HUES48 (cell line): ENCODE measurements at regions not wholly inside any gene's neighbourhood (a gene's known extent, or its start where the extent isn't known, plus 50 kb on each side); places are given as distances from the start of the nearest gene placed in this dataset.

Source experiments
- H3K27ac ChIP-seq: one replicate; pipeline ENCODE4 v1.7.0; 2013; ENCODE audit warnings: low read depth, low read length, inconsistent platforms
- H3K27me3 ChIP-seq: 2 replicates; pipeline ENCODE4 v1.6.1; 2013; ENCODE audit warnings: mild to moderate bottlenecking, low read length; ENCODE audit not compliant: control insufficient read depth, insufficient read depth
- H3K36me3 ChIP-seq: 2 replicates; pipeline ENCODE4 v1.6.1; 2013; ENCODE audit warnings: low read length; ENCODE audit not compliant: control insufficient read depth, insufficient read depth
- H3K4me1 ChIP-seq: 2 replicates; pipeline ENCODE4 v1.6.1; 2013; ENCODE audit warnings: mild to moderate bottlenecking, low read length; ENCODE audit not compliant: control insufficient read depth, insufficient read depth
- H3K4me3 ChIP-seq: 2 replicates; pipeline ENCODE4 v1.5.1; 2013; ENCODE audit warnings: mild to moderate bottlenecking, low read depth, low read length
- H3K9ac ChIP-seq: 2 replicates; pipeline ENCODE4 v1.6.1; 2013; ENCODE audit warnings: mild to moderate bottlenecking, low read depth, low read length, moderate library complexity
- H3K9me3 ChIP-seq: 2 replicates; pipeline ENCODE4 v1.6.1; 2013; ENCODE audit warnings: low read length; ENCODE audit not compliant: control insufficient read depth, insufficient read depth

DNA sequence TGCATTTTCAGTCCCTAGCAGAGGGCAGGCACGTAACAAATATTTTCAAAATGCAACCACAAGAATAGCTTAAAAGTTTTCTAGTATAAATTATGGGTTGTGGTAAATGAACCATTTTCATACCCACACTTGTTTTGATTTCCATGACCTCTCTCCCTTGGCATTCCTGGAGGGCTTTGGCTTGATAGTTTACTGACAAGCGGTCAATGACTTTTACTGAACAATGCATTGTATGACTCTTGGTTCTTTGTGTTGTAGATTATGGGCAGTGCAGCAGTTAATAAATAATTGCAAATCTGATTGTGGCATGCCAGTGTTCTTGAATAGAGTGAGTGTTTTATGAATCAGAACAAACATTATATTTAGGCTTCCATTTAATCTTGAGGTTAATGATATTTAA, 285.2 kb upstream of the ARX start:
- no peak overlapping the region for H3K9ac ChIP-seq
- no peaks in the 10 kb centered on the region for H3K9me3 ChIP-seq
- no peaks in the 10 kb centered on the region for H3K27me3 ChIP-seq
- no peaks in the 10 kb centered on the region for H3K36me3 ChIP-seq
- H3K4me3 ChIP-seq = no peak overlapping the region
- H3K4me1 ChIP-seq = no peaks in the 10 kb centered on the region
- H3K27ac ChIP-seq = no peak overlapping the region

DNA sequence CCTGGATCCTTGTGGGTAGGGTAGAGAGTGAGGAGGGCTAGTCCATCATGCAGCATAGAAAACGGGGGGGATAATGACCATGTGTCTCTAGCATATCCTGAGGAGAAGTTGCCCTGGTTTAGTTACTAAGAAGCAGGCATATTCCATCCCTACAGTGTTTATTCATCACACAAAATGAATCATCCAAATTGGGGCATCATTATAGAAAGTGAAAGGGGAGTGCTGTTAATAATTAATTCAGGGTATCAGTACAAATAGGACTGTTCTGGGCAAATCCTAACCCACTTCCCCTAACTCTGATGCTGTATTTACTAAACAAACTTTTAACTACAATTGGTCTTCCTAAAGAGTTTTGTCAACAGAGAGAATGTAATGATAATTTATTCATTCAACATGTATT, 281.1 kb upstream of the ARX start:
- H3K36me3 ChIP-seq = no peaks in the 10 kb centered on the region
- H3K27ac ChIP-seq = no peak overlapping the region
- H3K27me3 ChIP-seq = no peaks in the 10 kb centered on the region
- no peak overlapping the region for H3K4me3 ChIP-seq
- no peaks in the 10 kb centered on the region for H3K9me3 ChIP-seq
- no peaks in the 10 kb centered on the region for H3K4me1 ChIP-seq
- no peak overlapping the region for H3K9ac ChIP-seq

DNA sequence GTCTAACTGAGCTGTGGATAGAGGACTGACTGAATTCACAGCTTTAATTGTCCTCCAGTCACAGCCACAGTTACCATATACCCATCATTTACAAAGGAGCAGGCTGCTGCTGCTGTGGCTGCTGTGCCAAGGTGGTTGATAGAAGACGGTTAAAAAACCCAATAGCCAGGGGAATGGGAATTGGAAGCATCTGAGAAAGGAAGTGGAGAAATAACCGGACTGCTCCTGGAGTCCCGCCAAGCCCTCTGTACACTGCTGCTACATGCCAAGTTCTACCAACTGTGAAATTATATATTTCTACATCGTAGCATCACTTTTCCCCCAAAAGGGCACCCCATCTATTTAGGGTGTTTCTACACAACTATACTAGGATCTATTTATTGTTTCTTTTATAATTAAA, 279.7 kb upstream of the ARX start:
- Histone ChIP-seq H3K9ac (no peak overlapping the region), H3K4me3 (no peak overlapping the region), H3K9me3 (no peaks in the 10 kb centered on the region), H3K36me3 (no peaks in the 10 kb centered on the region), H3K27me3 (no peaks in the 10 kb centered on the region), H3K27ac (no peak overlapping the region), H3K4me1 (no peaks in the 10 kb centered on the region)

GRCh38 chrX:25290132-25290531, 274.4 kb upstream of the ARX start:
- Histone ChIP-seq H3K36me3 (no peaks in the 10 kb centered on the region), H3K27ac (no peak overlapping the region), H3K9ac (no peak overlapping the region), H3K9me3 (no peaks in the 10 kb centered on the region), H3K4me1 (no peaks in the 10 kb centered on the region), H3K27me3 (no peaks in the 10 kb centered on the region), H3K4me3 (no peak overlapping the region)

DNA sequence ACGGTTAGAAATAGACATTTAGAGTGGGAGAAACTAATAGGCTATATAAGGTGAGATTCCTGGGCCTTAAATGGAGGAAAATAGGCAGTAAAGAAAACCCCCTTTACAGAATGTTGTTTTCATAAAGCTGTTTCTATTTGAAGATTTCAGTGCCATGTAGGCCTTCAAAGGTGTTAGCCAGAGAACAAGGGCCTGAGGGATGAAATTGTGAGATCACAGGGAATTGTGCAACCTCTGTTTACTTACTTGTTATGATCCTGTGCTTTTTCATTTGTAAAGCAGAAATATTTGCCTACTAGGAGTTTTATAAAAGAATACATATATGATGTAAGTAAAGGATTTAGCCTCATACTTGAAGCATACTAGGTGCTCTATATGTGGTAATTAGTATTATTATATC, 272.9 kb upstream of the ARX start:
- H3K36me3 ChIP-seq = no peaks in the 10 kb centered on the region
- H3K9ac ChIP-seq = no peak overlapping the region
- H3K4me3 ChIP-seq = no peak overlapping the region
- H3K9me3 ChIP-seq = no peaks in the 10 kb centered on the region
- H3K4me1 ChIP-seq = no peaks in the 10 kb centered on the region
- H3K27me3 ChIP-seq = no peaks in the 10 kb centered on the region
- no peak overlapping the region for H3K27ac ChIP-seq

DNA sequence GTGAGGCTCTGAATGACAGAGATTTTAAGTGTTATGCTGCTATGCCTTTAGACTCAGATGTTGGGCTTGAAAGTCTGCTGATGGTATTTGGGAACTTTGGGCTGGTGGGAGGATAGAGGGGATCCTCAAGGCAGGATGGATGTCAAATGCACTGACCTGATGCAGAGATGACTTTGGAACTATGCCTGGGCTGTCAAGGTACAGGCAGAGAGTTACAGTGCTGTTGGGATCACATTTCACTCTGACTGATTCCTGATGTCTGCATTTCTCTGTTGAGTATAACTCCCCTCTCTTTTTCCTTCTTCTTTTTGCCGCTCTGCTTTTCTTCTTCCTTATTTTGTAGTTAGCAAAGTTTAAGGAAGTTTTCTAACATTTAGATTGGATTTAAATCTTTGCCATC, 271.8 kb upstream of the ARX start:
- H3K9ac ChIP-seq = no peak overlapping the region
- H3K9me3 ChIP-seq = no peaks in the 10 kb centered on the region
- H3K27me3 ChIP-seq = no peaks in the 10 kb centered on the region
- H3K4me1 ChIP-seq = no peaks in the 10 kb centered on the region
- H3K4me3 ChIP-seq = no peak overlapping the region
- H3K27ac ChIP-seq = no peak overlapping the region
- H3K36me3 ChIP-seq = no peaks in the 10 kb centered on the region

GRCh38 chrX:25285598-25285997, 269.8 kb upstream of the ARX start:
- no peaks in the 10 kb centered on the region for H3K4me1 ChIP-seq
- H3K4me3 ChIP-seq = no peak overlapping the region
- no peaks in the 10 kb centered on the region for H3K9me3 ChIP-seq
- H3K36me3 ChIP-seq = no peaks in the 10 kb centered on the region
- H3K27me3 ChIP-seq = no peaks in the 10 kb centered on the region
- no peak overlapping the region for H3K27ac ChIP-seq
- no peak overlapping the region for H3K9ac ChIP-seq

- Histone ChIP-seq H3K9ac (no peak overlapping the region), H3K27me3 (no peaks in the 10 kb centered on the region), H3K4me3 (no peak overlapping the region), H3K4me1 (no peaks in the 10 kb centered on the region; the same call in 1 of the 2 replicates), H3K9me3 (no peaks in the 10 kb centered on the region), H3K36me3 (no peaks in the 10 kb centered on the region), H3K27ac (no peak overlapping the region)
Measured at GRCh38 chrX:25279510-25279909, 263.7 kb upstream of the ARX start.

GRCh38 chrX:25278341-25278740, 262.6 kb upstream of the ARX start:
- no peaks in the 10 kb centered on the region for H3K36me3 ChIP-seq
- no peak overlapping the region for H3K27ac ChIP-seq
- H3K9me3 ChIP-seq = no peaks in the 10 kb centered on the region
- H3K4me1 ChIP-seq = no peaks in the 10 kb centered on the region; the same call in 1 of the 2 replicates
- H3K9ac ChIP-seq = no peak overlapping the region
- H3K4me3 ChIP-seq = no peak overlapping the region
- no peaks in the 10 kb centered on the region for H3K27me3 ChIP-seq

DNA sequence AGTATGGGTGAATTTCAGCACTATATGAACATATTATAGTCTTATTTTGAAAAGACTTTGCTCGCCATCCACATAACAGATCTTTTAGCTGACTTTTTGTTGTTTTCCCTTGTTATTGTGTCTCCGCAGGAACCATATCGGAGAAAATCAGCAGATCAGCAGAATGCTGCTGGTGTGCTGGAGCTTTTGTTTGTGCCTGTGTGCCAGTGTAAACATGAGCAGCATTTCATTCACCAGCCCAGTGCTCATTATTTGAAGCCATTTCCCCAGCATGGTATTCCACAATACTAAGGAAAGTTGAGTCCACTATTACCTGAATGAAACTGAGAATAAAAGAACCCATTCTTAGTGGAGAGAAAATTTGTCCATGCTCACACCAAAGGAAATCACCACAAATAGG, 261.8 kb upstream of the ARX start:
- Histone ChIP-seq H3K9me3 (no peaks in the 10 kb centered on the region), H3K4me3 (no peak overlapping the region), H3K9ac (no peak overlapping the region), H3K27me3 (no peaks in the 10 kb centered on the region), H3K36me3 (no peaks in the 10 kb centered on the region), H3K27ac (no peak overlapping the region), H3K4me1 (no peaks in the 10 kb centered on the region; the same call in 1 of the 2 replicates)

- Histone ChIP-seq H3K27me3 (no peaks in the 10 kb centered on the region), H3K4me1 (no peaks in the 10 kb centered on the region; the same call in 1 of the 2 replicates), H3K9me3 (no peaks in the 10 kb centered on the region), H3K9ac (no peak overlapping the region), H3K27ac (no peak overlapping the region), H3K4me3 (no peak overlapping the region), H3K36me3 (no peaks in the 10 kb centered on the region)
Measured at GRCh38 chrX:25275159-25275558, 259.4 kb upstream of the ARX start.

GRCh38 chrX:25241461-25241860, 225.7 kb upstream of the ARX start:
- H3K9ac ChIP-seq = no peak overlapping the region
- H3K4me1 ChIP-seq = peaks cover 3% of the 10 kb centered on the region; the same call in 1 of the 2 replicates
- no peaks in the 10 kb centered on the region for H3K9me3 ChIP-seq
- no peak overlapping the region for H3K4me3 ChIP-seq
- H3K27ac ChIP-seq = no peak overlapping the region
- no peaks in the 10 kb centered on the region for H3K36me3 ChIP-seq
- H3K27me3 ChIP-seq = no peaks in the 10 kb centered on the region
